Liver (tissue), 8 donors: ENCODE measurements at regions not wholly inside any gene's neighbourhood (a gene's known extent, or its start where the extent isn't known, plus 50 kb on each side); places are given as distances from the start of the nearest gene placed in this dataset.

Experiments used
- DNase-seq: peaks from one replicate; pipeline ENCODE4 v3.0.0-alpha.2; 2017; ENCODE audit warnings: low spot score
- H3K27ac ChIP-seq, 2 donors: one replicate each; pipeline ENCODE4 v1.7.0; 2013; ENCODE audit warnings: inconsistent platforms in 2 of 2, low read length in 2 of 2, control low read depth in 1 of 2, low read depth in 1 of 2, mild to moderate bottlenecking in 1 of 2
- H3K27me3 ChIP-seq, 4 donors: one replicate each; pipeline versions ENCODE4 v1.6.1 to v1.7.0; 2013; ENCODE audit warnings: low read length in 3 of 4, inconsistent platforms in 1 of 4, mild to moderate bottlenecking in 1 of 4, moderate library complexity in 1 of 4; ENCODE audit not compliant: control insufficient read depth in 4 of 4, insufficient read depth in 4 of 4
- H3K36me3 ChIP-seq, 4 donors: one replicate each; pipeline versions ENCODE4 v1.6.1 to v1.7.0; 2013; ENCODE audit warnings: low read length in 3 of 4, mild to moderate bottlenecking in 3 of 4, low read depth in 1 of 4, moderate library complexity in 1 of 4; ENCODE audit not compliant: control insufficient read depth in 4 of 4, insufficient read depth in 3 of 4
- H3K4me1 ChIP-seq, 4 donors: one replicate each; pipeline versions ENCODE4 v1.6.1 to v1.7.0; 2013; ENCODE audit warnings: low read length in 3 of 4, mild to moderate bottlenecking in 3 of 4, moderate library complexity in 1 of 4; ENCODE audit not compliant: control insufficient read depth in 4 of 4, insufficient read depth in 4 of 4
- H3K4me3 ChIP-seq, 3 donors: one replicate each; pipeline versions ENCODE4 v1.6.1 to v1.7.0; 2013; ENCODE audit warnings: low read length in 3 of 3, control low read depth in 1 of 3, low read depth in 1 of 3, mild to moderate bottlenecking in 1 of 3
- H3K9ac ChIP-seq, 2 donors: one replicate each; pipeline ENCODE4 v1.7.0; 2013; ENCODE audit warnings: low read length in 2 of 2, mild to moderate bottlenecking in 2 of 2, moderate library complexity in 2 of 2, control low read depth in 1 of 2, low read depth in 1 of 2
- H3K9me3 ChIP-seq, 4 donors: one replicate each; pipeline versions ENCODE4 v1.6.1 to v1.7.0; 2013; ENCODE audit warnings: low read length in 3 of 4; ENCODE audit not compliant: control insufficient read depth in 4 of 4
- ATF3 ChIP-seq: IDR thresholded peaks from 2 replicates; pipeline ENCODE4 v1.6.1; 2016; ENCODE audit warnings: antibody characterized with exemption
- CTCF ChIP-seq: fragments of 150-350 bp; IDR thresholded peaks from 2 replicates; pipeline ENCODE4 v1.5.1; 2017; ENCODE audit warnings: improper control_type of control experiment, low read depth, low read length; ENCODE audit not compliant: missing input control
- EGR1 ChIP-seq, 2 donors: IDR thresholded peaks; 2 replicates each; pipeline ENCODE4 v1.6.1; 2016 to 2018; ENCODE audit warnings: antibody characterized with exemption in 2 of 2, low read depth in 2 of 2
- FOXA1 ChIP-seq: IDR thresholded peaks from 2 replicates; pipeline ENCODE4 v1.6.1; 2016; ENCODE audit warnings: antibody characterized with exemption
- FOXA2 ChIP-seq: IDR thresholded peaks from 2 replicates; pipeline ENCODE4 v1.6.1; 2016; ENCODE audit warnings: antibody characterized with exemption
- GABPA ChIP-seq, 2 donors: IDR thresholded peaks in 1 of 2; conservative IDR thresholded peaks in 1 of 2; 2 replicates each; pipeline ENCODE4 v1.6.1; 2016; ENCODE audit warnings: antibody characterized with exemption in 2 of 2, mild to moderate bottlenecking in 1 of 2, moderate library complexity in 1 of 2
- HNF4A ChIP-seq, 2 donors: conservative IDR thresholded peaks; 2 replicates each; pipeline ENCODE4 v1.6.1; 2016; ENCODE audit warnings: antibody characterized with exemption in 2 of 2, mild to moderate bottlenecking in 2 of 2
- HNF4G ChIP-seq: IDR thresholded peaks from 2 replicates; pipeline ENCODE4 v1.6.1; 2016; ENCODE audit warnings: antibody characterized with exemption
- MAX ChIP-seq: IDR thresholded peaks from 2 replicates; pipeline ENCODE4 v1.6.1; 2016; ENCODE audit warnings: antibody characterized with exemption
- NR2F2 ChIP-seq: IDR thresholded peaks from 2 replicates; pipeline ENCODE4 v1.6.1; 2016; ENCODE audit warnings: antibody characterized with exemption
- RAD21 ChIP-seq, 2 donors: IDR thresholded peaks; 2 replicates each; pipeline ENCODE4 v1.6.1; 2016; ENCODE audit warnings: antibody characterized with exemption in 2 of 2, mild to moderate bottlenecking in 2 of 2
- REST ChIP-seq: IDR thresholded peaks from 2 replicates; pipeline ENCODE4 v1.6.1; 2016; ENCODE audit warnings: antibody characterized with exemption, mild to moderate bottlenecking
- RXRA ChIP-seq, 2 donors: IDR thresholded peaks; 2 replicates each; pipeline ENCODE4 v1.6.1; 2017 to 2018; ENCODE audit warnings: antibody characterized with exemption in 2 of 2, mild to moderate bottlenecking in 1 of 2
- SP1 ChIP-seq: IDR thresholded peaks from 2 replicates; pipeline ENCODE4 v1.6.1; 2018; ENCODE audit warnings: antibody characterized with exemption, mild to moderate bottlenecking
- TAF1 ChIP-seq: conservative IDR thresholded peaks from 2 replicates; pipeline ENCODE4 v1.6.1; 2016; ENCODE audit warnings: antibody characterized with exemption, mild to moderate bottlenecking
- YY1 ChIP-seq: IDR thresholded peaks from 2 replicates; pipeline ENCODE4 v1.6.1; 2016; ENCODE audit warnings: antibody characterized with exemption, mild to moderate bottlenecking
- ZBTB33 ChIP-seq: IDR thresholded peaks from 2 replicates; pipeline ENCODE4 v1.6.1; 2016; ENCODE audit warnings: antibody characterized with exemption
- WGBS: extraction: QIAGEN DNeasy Blood & Tissue Kit; methylation state at CpG from one replicate; pipeline ENCODE4 v1.1.7; 2013; 5-methylcytosine and 5-hydroxymethylcytosine counted together
- donor health status: healthy.
- donor health status: healthy.
- donor health status: healthy.
- donor health status: healthy.
- donor health status: healthy.

GRCh38 chr21:35635994-35636393 is 424.3 kb downstream of the SETD4 start:
- Histone ChIP-seq H3K4me1 (no peaks in the 10 kb centered on the region), H3K27ac (no peak overlapping the region), H3K9ac (no peak overlapping the region), H3K27me3 (peaks cover 0 to 7% (median under 1%) of the 10 kb centered on the region in 4 donors), H3K4me3 (no peak overlapping the region), H3K36me3 (no peaks in the 10 kb centered on the region), H3K9me3 (no peaks in the 10 kb centered on the region)
- TF ChIP-seq EGR1 (IDR thresholded peaks at IDR 0.05; ENCODE audit: low read depth in 2 of 2): no peak
- no peak for TF ChIP-seq ATF3
- no peak for TF ChIP-seq NR2F2
- TF ChIP-seq YY1: no peak
- TF ChIP-seq FOXA2: no peak
- TF ChIP-seq ZBTB33: no peak
- TF ChIP-seq HNF4G: no peak
- no peak for TF ChIP-seq GABPA (IDR thresholded peaks at IDR 0.05 in 1 of 2, conservative IDR thresholded peaks at IDR 0.05 in 1 of 2)
- no peak for TF ChIP-seq CTCF
- TF ChIP-seq SP1: no peak
- TF ChIP-seq RXRA (IDR thresholded peaks at IDR 0.05): no peak
- no peak for TF ChIP-seq TAF1
- no peak for TF ChIP-seq RAD21 (IDR thresholded peaks at IDR 0.05)
- no peak for TF ChIP-seq FOXA1
- TF ChIP-seq MAX: no peak
- TF ChIP-seq REST: no peak
- no peak for TF ChIP-seq HNF4A (conservative IDR thresholded peaks at IDR 0.05)
- WGBS: 90% methylated on average over 1 of the region's 1 CpG
- DNase-seq: no peak

- peaks cover 0 to 7% (median under 1%) of the 10 kb centered on the region in 4 donors for H3K27me3 ChIP-seq
- TF ChIP-seq EGR1 (IDR thresholded peaks at IDR 0.05; ENCODE audit: low read depth in 2 of 2): no peak
- no peak overlapping the region for H3K27ac ChIP-seq
- H3K36me3 ChIP-seq: no peaks in the 10 kb centered on the region
- H3K4me3 ChIP-seq: no peak overlapping the region
- H3K4me1 ChIP-seq: no peaks in the 10 kb centered on the region
- H3K9me3 ChIP-seq: no peaks in the 10 kb centered on the region
- WGBS: 97% methylated on average over 2 of the region's 2 CpGs
- DNase-seq: no peak
- H3K9ac ChIP-seq: no peak overlapping the region
Observed at GRCh38 chr21:35635261-35635660, 425.1 kb downstream of the SETD4 start.
